ENCODE measurements at regions not wholly inside any gene's neighbourhood (a gene's known extent, or its start where the extent isn't known, plus 50 kb on each side); places are given as distances from the start of the nearest gene placed in this dataset.
A peak's percentile ranks its signal among the peaks of the same experiment; 100 is the strongest.

GRCh38 chr11:116276051-116277044 is 496.4 kb downstream of the BUD13 start:
- DNase-seq: peak in 1 of 2 experiments; percentile 1

- DNase-seq: no peak
These were observed 497.2 kb downstream of the BUD13 start for GRCh38 chr11:116275635-116276034.

GRCh38 chr11:116274521-116274920 is 498.3 kb downstream of the BUD13 start:
- DNase-seq: no peak

GRCh38 chr11:116272181-116272789 is 500.5 kb downstream of the BUD13 start:
- no peak for DNase-seq

GRCh38 chr11:116271479-116271878 is 501.3 kb downstream of the BUD13 start:
- DNase-seq: no peak

GRCh38 chr11:116267146-116267545 is 505.6 kb downstream of the BUD13 start:
- DNase-seq: no peak

- DNase-seq: no peak
These were observed 509.0 kb downstream of the BUD13 start for GRCh38 chr11:116263770-116264169.

GRCh38 chr11:116263019-116263418 is 509.8 kb downstream of the BUD13 start:
- no peak for DNase-seq

GRCh38 chr11:116262370-116262769 is 510.4 kb downstream of the BUD13 start:
- DNase-seq: no peak

GRCh38 chr11:116261606-116262005 is 511.2 kb downstream of the BUD13 start:
- no peak for DNase-seq

GRCh38 chr11:116258821-116259220 is 514.0 kb downstream of the BUD13 start:
- DNase-seq: no peak

- DNase-seq: no peak
These were observed 514.9 kb downstream of the BUD13 start for GRCh38 chr11:116257883-116258282.

- no peak for DNase-seq
These were observed 515.7 kb downstream of the BUD13 start for GRCh38 chr11:116257092-116257491.

- no peak for DNase-seq
These were observed 516.6 kb downstream of the BUD13 start for GRCh38 chr11:116256215-116256614.

GRCh38 chr11:116255321-116255953 is 517.4 kb downstream of the BUD13 start:
- no peak for DNase-seq

- DNase-seq: no peak
These were observed 522.6 kb downstream of the BUD13 start for GRCh38 chr11:116250155-116250554.

- DNase-seq: no peak
These were observed 523.2 kb downstream of the BUD13 start for GRCh38 chr11:116249561-116249960.

- no peak for DNase-seq
These were observed 527.9 kb downstream of the BUD13 start for GRCh38 chr11:116244889-116245288.

- DNase-seq: no peak
These were observed 528.3 kb downstream of the BUD13 start for GRCh38 chr11:116244439-116244838.

- DNase-seq: no peak
These were observed 528.8 kb downstream of the BUD13 start for GRCh38 chr11:116243991-116244390.

GRCh38 chr11:116242006-116242405 is 530.8 kb downstream of the BUD13 start:
- no peak for DNase-seq

- no peak for DNase-seq
These were observed 532.1 kb downstream of the BUD13 start for GRCh38 chr11:116240710-116241109.

- DNase-seq: no peak
These were observed 533.5 kb downstream of the BUD13 start for GRCh38 chr11:116239247-116239646.
